K562 (cell line): ENCODE measurements at regions not wholly inside any gene's neighbourhood (a gene's known extent, or its start where the extent isn't known, plus 50 kb on each side); places are given as distances from the start of the nearest gene placed in this dataset.

ENCODE experiments used
- ATAC-seq: fragments of 200-7000 bp; cut with Tn5 transposase; 3 replicates; pipeline ENCODE4 v1.9.1; 2020; ENCODE audit warnings: moderate library complexity
- BruUV-seq: library from RNA; stranded (reverse); fragments of 400-500 nt; replicated peaks from 2 replicates; lab custom pipeline; 2021; lab: Mats Ljungman, UMichigan
- CTCF ChIA-PET: fragments of 300-600 bp; formaldehyde crosslinking; extraction: SDS; loops from one replicate; lab custom pipeline; 2021; ENCODE audit warnings: low intra/inter-chr PET ratio; lab: Yijun Ruan, JAX
- POLR2A ChIA-PET: fragments of 300-600, 350-650 bp; sonication (Branson Sonifier 250); formaldehyde crosslinking; extraction: SDS; loops from one replicate; lab custom pipeline; 2021; ENCODE audit warnings: antibody characterized with exemption, inconsistent platforms; lab: Yijun Ruan, JAX
- DNase-seq, 4 experiments: peaks; one replicate each; pipeline versions ENCODE4 v3.0.0 to v3.0.0-alpha.2; 2011 to 2018; ENCODE audit warnings: low spot score in 3 of 4, mixed read lengths in 3 of 4; ENCODE audit errors: extremely low read depth in 1 of 4
- FAIRE-seq: peaks from 2 replicates; lab custom pipeline; 2011; peaks lifted over from hg19 to GRCh38; lab: Jason Lieb, UNC
- H2AFZ ChIP-seq: 2 replicates; pipeline ENCODE4 v1.6.0; 2011; ENCODE audit warnings: low read depth, low read length, control low read depth, inconsistent platforms
- H3K27ac ChIP-seq: fragments of 200-600 bp; 3 replicates; pipeline ENCODE4 v1.8.0; 2011; ENCODE audit warnings: low read depth, mild to moderate bottlenecking, control low read depth, inconsistent platforms, low read length, moderate library complexity, mixed read lengths; ENCODE audit errors: extremely low read depth
- H3K27me3 ChIP-seq, 2 experiments: fragments of 300-600 bp in 1 of 2; 2 replicates in 1 of 2; 3 replicates in 1 of 2; pipeline versions ENCODE4 v1.6.0 to v1.8.0; 2011; ENCODE audit warnings: inconsistent platforms in 2 of 2, low read length in 2 of 2, mild to moderate bottlenecking in 1 of 2, mixed read lengths in 1 of 2, moderate library complexity in 1 of 2; ENCODE audit not compliant: control insufficient read depth in 2 of 2, insufficient read depth in 2 of 2
- H3K36me3 ChIP-seq: fragments of 300-600 bp; 3 replicates; pipeline ENCODE4 v1.8.0; 2011; ENCODE audit warnings: mild to moderate bottlenecking, low read length, inconsistent platforms; ENCODE audit not compliant: control insufficient read depth, insufficient read depth
- H3K4me1 ChIP-seq, 2 experiments: fragments of 200-600 bp in 1 of 2; replicated peaks in 1 of 2; 2 replicates in 1 of 2; 3 replicates in 1 of 2; pipeline versions ENCODE4 v1.5.1 to v1.8.0; 2011; ENCODE audit warnings: inconsistent platforms in 2 of 2, low read length in 2 of 2, mild to moderate bottlenecking in 1 of 2, mixed read lengths in 1 of 2, moderate library complexity in 1 of 2; ENCODE audit not compliant: control insufficient read depth in 2 of 2, insufficient read depth in 2 of 2
- H3K4me2 ChIP-seq: 2 replicates; pipeline ENCODE4 v1.6.1; 2011; ENCODE audit warnings: low read length, control low read depth, inconsistent platforms, mixed read lengths; ENCODE audit not compliant: insufficient read depth
- H3K4me3 ChIP-seq: fragments of 200-600 bp; sonication (generic), shearing (Covaris generic); 2 replicates; pipeline ENCODE4 v1.5.1; 2016; ENCODE audit warnings: control low read depth, inconsistent platforms
- H3K79me2 ChIP-seq: fragments of 200-600 bp; 3 replicates; pipeline ENCODE4 v1.8.0; 2011; ENCODE audit warnings: low read length, inconsistent platforms; ENCODE audit not compliant: control insufficient read depth, insufficient read depth
- H3K9ac ChIP-seq, 2 experiments: 2 replicates each; pipeline versions ENCODE4 v1.6.0 to v1.6.1; 2011; ENCODE audit warnings: low read depth in 2 of 2, low read length in 2 of 2, control low read depth in 1 of 2, inconsistent platforms in 1 of 2, mild to moderate bottlenecking in 1 of 2, mixed read lengths in 1 of 2; ENCODE audit not compliant: insufficient read depth in 1 of 2
- H3K9me1 ChIP-seq: one replicate; pipeline ENCODE4 v1.6.0; 2011; ENCODE audit warnings: inconsistent platforms, mild to moderate bottlenecking, low read length, moderate library complexity; ENCODE audit not compliant: control insufficient read depth, insufficient read depth
- H3K9me3 ChIP-seq: replicated peaks from 2 replicates; pipeline ENCODE4 v1.5.1; 2011; ENCODE audit warnings: low read depth, low read length, inconsistent platforms; ENCODE audit not compliant: control insufficient read depth, insufficient read depth
- H4K20me1 ChIP-seq: replicated peaks from 2 replicates; pipeline ENCODE4 v1.6.1; 2011; ENCODE audit warnings: low read length, inconsistent platforms, mixed read lengths; ENCODE audit not compliant: control insufficient read depth, insufficient read depth
- CHD7 ChIP-seq: fragments of 200-600 bp; sonication (generic); IDR thresholded peaks from one replicate; pipeline ENCODE4 v1.6.1; 2012; ENCODE audit warnings: mild to moderate bottlenecking, low read depth, low read length, inconsistent platforms
- EP300 ChIP-seq: IDR thresholded peaks from 2 replicates; pipeline ENCODE4 v1.6.1; 2012; ENCODE audit warnings: low read length, improper control_type of control experiment
- GATAD2B ChIP-seq: fragments of 450-650 bp; IDR thresholded peaks from 2 replicates; pipeline ENCODE4 v1.6.1; 2017; ENCODE audit warnings: mild to moderate bottlenecking, borderline replicate concordance
- KAT2B ChIP-seq: IDR thresholded peaks from one replicate; pipeline ENCODE4 v1.6.1; 2012; ENCODE audit warnings: low read depth, mild to moderate bottlenecking, control low read depth, inconsistent platforms, low read length, moderate library complexity
- KHSRP ChIP-seq: fragments of 450-650 bp; IDR thresholded peaks from 2 replicates; pipeline ENCODE4 v1.6.1; 2017
- PHTF2 ChIP-seq: fragments of 250-450 bp; sonication (Bioruptor Pico); IDR thresholded peaks from 2 replicates; pipeline ENCODE4 v1.5.0; 2021; ENCODE audit warnings: mild to moderate bottlenecking
- TGIF2 ChIP-seq: sonication (generic); formaldehyde crosslinking; IDR thresholded peaks from 2 replicates; pipeline ENCODE4 v1.8.1; 2022; ENCODE audit warnings: mild to moderate bottlenecking, missing genetic modification reagents, moderate library complexity
- ZBTB1 ChIP-seq: sonication (generic); formaldehyde crosslinking; IDR thresholded peaks from 2 replicates; pipeline ENCODE4 v1.8.1; 2023; ENCODE audit warnings: missing genetic modification reagents, low read depth, mild to moderate bottlenecking, borderline replicate concordance
- ZFP1 ChIP-seq: fragments of 450-650 bp; formaldehyde crosslinking; IDR thresholded peaks from 2 replicates; pipeline ENCODE4 v1.4.0; 2020; ENCODE audit warnings: mild to moderate bottlenecking, mixed read lengths
- ZNF197 ChIP-seq: fragments of 200-800 bp; sonication (Bioruptor generic); IDR thresholded peaks from 2 replicates; pipeline ENCODE4 v1.6.1; 2016; ENCODE audit warnings: low read depth, missing genetic modification characterization, missing compliant biosample characterization
- ZNF282 ChIP-seq: sonication (generic); formaldehyde crosslinking; IDR thresholded peaks from 2 replicates; pipeline ENCODE4 v1.8.1; 2023; ENCODE audit warnings: missing genetic modification reagents
- ZNF780A ChIP-seq: fragments of 250-450 bp; sonication (Bioruptor Pico); IDR thresholded peaks from 2 replicates; pipeline ENCODE4 v1.5.0; 2021; ENCODE audit warnings: mild to moderate bottlenecking
- ZSCAN29 ChIP-seq: fragments of 450-650 bp; IDR thresholded peaks from 2 replicates; pipeline ENCODE4 v1.6.1; 2017
- WGBS: fragments of 100-300 bp; shearing (Covaris generic); methylation state at CpG from one replicate; pipeline ENCODE4 v1.1.6; 2016; ENCODE audit warnings: low coverage, mixed read lengths; ENCODE audit not compliant: insufficient coverage; ENCODE audit errors: missing lambda C conversion rate; 5-methylcytosine and 5-hydroxymethylcytosine counted together
- in situ Hi-C: fragments of 300-500 bp; cut with MboI; formaldehyde crosslinking; loops from 4 replicates; pipeline ENCODE4 v1.15.0; 2018; ENCODE audit warnings: inconsistent platforms, mixed read lengths
- intact Hi-C: fragments of 100-400 bp; cut with micrococcal nuclease; formaldehyde crosslinking; loops from 2 replicates; pipeline ENCODE4 v1.14.2; 2022

- Histone ChIP-seq H2AFZ (no peak overlapping the region), H3K27ac (no peak overlapping the region), H3K9me1 (no peaks in the 10 kb centered on the region), H3K4me1 (peaks cover 3 to 6% of the 10 kb centered on the region in 2 experiments; a peak in 2 of 5 replicates), H3K9ac (no peak overlapping the region), H3K79me2 (no peaks in the 10 kb centered on the region), H3K27me3 (no peaks in the 10 kb centered on the region), H3K4me3 (no peak overlapping the region), H3K4me2 (no peak overlapping the region), H3K36me3 (no peaks in the 10 kb centered on the region), H4K20me1 (no peaks in the 10 kb centered on the region), H3K9me3 (no peaks in the 10 kb centered on the region)
- ChIA-PET POLR2A (interaction anchor here (0.6 kb wide), 1 partner anchor 13 kb away, joined by 6 read pairs; no protein-coding TSS in a partner anchor), CTCF (no interaction called here)
- DNase-seq: no peak
- in situ Hi-C loops (no loop called here), intact Hi-C loops (no loop called here)
- BruUV-seq: no TSS peak
- FAIRE-seq: no peak
- no peak for ATAC-seq
- 49% methylated on average over 7 of the region's 7 CpGs for whole genome bisulfite sequencing
- TF ChIP-seq ZSCAN29 (no peak), ZBTB1 (CRISPR knock-in tag) (no peak), CHD7 (no peak), ZNF197 (no peak), PHTF2 (CRISPR knock-in tag) (no peak), ZNF282 (CRISPR knock-in tag) (no peak), KAT2B (no peak), ZFP1 (no peak), GATAD2B (no peak), EP300 (no peak), TGIF2 (CRISPR knock-in tag) (no peak), KHSRP (no peak), ZNF780A (CRISPR knock-in tag) (no peak)
Observed at GRCh38 chr5:96050273-96050880, 88.7 kb upstream of the ELL2 start.
